A172 (cell line): ENCODE measurements at regions not wholly inside any gene's neighbourhood (a gene's known extent, or its start where the extent isn't known, plus 50 kb on each side); places are given as distances from the start of the nearest gene placed in this dataset.

Experiments
- DNase-seq: peaks from one replicate; pipeline ENCODE4 v3.0.0-alpha.2; 2015; ENCODE audit warnings: low spot score

DNA sequence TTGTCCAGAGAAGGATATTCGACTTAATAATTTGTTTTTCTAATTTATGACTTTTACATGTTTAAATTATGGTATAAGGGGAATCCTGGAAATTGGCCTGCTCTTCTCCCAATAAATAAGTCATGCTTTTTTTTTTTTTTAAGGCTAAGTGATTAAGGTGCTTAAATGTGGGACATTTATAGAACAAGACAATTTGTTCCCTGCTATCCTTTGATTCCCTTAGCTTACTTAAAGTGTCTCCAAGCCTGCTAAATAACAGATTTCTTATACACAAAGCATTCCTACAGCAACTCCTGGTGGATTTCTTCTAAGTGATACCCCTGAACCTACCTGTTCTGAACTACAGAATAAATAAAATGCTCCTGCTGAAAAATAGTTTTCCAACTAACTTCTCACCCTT is 233.0 kb upstream of the UGT8 start:
- no peak for DNase-seq

DNA sequence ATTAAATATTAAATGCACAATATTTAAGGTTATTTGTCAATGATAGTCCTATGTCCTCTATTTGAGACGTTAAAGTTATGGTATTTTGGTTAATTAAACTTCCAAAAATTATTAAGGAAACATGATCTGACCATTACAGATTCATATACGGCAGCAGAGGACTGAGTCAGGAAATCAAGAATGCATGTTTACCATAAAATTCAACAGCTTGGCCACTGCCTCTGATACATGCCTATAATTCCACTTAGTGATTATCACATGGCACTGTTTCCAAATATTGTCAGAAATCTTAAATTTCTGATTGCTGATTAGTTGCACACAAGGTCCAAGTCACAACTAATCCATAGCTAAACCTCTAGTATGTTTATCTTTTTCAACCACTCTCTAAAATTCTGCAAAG is 232.2 kb upstream of the UGT8 start:
- no peak for DNase-seq

DNA sequence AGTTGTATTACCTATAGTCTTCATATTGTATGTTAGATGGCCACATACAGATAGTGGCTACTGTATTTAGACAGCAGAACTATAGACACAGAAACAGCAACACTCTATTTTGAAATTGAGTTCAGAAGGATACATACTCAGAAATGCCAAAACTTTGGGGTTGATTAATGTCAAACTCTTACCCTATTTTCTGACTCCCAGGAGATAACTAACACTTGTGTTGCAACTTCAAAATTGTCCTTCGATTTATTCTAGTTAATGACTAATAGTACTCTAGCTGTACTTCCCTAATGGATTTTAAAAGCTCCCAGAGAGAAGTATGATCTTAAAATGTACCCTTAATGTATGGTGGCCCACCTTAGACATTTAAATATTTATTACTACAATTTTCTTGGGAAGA is 229.9 kb upstream of the UGT8 start:
- DNase-seq: no peak

DNA sequence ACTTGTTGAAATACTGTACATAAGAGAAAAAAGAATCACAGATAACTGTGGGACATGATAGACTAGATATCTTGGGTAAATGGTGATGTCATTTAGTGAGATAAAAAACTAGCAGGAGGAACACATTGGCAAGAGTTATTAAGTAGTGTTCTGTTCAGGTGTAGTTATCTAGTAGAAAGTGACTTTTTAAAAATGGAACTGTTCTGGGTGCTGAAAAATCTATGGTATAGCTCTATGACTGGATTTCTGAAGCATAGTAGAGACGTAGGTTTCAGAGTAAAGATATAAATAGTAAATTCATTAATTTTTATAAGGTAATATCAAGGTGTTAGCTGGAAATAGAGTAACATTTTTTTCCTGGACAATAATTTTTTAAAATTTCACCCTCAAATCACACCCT is 225.1 kb upstream of the UGT8 start:
- no peak for DNase-seq

DNA sequence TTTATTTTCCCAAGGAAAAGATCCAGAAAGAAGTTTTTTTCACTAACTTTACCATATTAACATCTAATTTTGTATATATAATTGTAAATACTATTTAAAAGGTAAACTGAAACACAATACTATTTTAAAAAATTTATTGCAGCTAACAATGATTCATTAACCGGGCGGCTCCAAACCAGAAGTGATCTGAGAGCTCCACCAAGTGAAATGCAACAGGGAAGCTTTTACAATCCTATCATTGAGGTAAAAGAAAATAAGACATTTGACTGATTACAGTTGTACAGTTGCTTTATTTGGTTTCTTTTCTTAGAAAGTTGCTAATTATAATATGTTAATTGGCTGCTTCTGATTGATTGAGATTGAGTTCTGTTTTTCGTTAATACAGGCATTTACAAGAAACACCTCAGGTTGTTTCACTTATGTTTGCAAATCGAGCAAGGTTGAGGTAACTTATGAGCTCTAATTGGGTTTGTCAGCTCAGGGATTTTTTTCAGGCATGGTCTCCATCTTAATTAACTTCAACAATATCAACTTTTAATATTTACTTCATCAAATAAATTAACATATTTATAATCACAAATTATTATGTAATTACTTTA is 220.2 kb upstream of the UGT8 start:
- DNase-seq: peak; percentile 28

DNA sequence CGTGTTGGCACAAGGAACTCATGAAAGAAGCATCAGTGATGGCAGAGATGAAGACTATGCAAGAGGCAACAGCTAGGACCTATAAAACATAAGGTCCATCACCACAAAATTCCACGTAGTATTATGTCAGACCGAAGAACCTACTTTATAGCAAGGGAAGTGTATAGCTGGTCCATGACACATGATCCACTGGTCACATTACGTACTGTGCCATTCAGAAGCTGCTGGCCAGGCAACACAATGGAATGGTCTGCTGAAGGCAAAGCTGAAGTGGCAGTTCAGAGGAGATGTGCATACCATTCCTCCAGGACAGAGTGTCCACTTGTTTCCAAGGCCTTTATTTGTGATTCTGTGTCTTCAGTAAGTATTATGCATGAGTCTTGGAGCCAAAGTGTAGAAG is 215.5 kb upstream of the UGT8 start:
- no peak for DNase-seq

DNA sequence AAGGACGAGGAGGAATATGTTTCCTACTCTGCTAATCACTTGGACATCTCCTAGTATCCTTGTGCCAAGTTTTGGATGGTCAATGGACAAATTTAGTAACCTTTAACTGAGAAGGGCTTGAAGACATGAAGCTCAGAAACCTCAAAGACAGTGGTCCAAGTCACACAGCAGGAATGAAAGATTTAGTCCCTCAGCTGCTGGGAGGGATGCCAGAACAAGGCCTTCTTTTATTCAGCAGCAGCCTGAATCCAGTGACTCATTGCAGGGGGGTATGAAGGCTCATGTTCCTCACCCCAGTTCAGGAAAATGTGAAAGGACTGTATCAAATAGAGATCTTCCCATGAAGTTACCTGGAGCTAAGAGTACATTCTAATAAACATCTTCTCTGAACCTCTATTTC is 214.9 kb upstream of the UGT8 start:
- peak; percentile 72 for DNase-seq

DNA sequence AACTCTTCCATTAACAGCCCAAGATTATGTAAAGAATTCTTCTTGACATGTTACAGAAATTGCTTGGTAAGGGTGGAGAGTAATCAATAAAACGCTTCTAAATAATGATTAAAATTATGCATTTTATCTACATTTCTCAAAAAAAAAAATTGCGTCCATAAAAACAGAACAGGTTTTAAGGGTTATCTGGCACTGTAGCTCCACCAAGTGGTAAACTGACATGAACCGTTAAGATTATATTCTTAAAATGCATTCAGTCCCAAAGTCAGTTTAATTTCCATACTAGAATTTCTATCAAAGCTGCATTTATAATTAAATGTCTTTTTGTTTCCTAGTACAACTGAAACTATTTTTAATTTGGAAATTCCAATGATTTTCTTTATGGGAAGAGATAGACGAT is 214.0 kb upstream of the UGT8 start:
- peak; percentile 43 for DNase-seq

DNA sequence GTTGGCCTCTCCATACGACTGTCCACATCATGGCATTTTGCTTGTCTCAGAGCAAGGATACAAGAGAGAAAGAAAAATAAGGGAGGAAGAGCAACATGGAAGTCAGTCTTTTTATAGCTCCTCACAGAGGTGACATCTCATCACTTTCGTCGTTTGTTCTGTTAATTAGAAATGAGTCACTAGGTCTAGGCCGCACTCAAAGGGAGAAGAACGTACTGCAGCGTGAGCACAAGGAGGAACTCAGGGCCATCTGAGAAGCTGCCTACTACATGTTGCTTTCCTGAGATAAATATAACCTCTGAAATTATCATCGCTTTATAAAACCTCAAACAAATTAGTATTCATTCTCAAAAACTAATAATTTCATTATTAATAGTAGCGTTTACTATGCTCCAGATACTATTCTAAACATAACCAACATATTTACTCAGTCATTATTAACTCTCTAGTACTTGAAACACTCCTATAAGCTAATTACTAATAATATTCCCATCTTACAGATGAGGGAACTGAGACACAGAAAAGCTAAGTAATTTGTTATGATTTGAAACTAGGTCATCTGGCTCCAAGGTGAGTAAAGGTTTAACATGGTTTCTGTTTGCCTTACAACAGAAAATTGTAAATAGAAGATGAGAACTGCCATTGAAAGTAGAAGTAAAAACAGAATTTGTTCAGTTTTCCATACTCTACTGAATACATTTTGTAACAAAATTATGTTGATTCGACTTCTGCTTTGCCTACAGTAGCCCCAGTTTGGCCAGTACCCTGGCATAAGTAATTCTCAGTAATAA is 213.2 kb upstream of the UGT8 start:
- DNase-seq: no peak

DNA sequence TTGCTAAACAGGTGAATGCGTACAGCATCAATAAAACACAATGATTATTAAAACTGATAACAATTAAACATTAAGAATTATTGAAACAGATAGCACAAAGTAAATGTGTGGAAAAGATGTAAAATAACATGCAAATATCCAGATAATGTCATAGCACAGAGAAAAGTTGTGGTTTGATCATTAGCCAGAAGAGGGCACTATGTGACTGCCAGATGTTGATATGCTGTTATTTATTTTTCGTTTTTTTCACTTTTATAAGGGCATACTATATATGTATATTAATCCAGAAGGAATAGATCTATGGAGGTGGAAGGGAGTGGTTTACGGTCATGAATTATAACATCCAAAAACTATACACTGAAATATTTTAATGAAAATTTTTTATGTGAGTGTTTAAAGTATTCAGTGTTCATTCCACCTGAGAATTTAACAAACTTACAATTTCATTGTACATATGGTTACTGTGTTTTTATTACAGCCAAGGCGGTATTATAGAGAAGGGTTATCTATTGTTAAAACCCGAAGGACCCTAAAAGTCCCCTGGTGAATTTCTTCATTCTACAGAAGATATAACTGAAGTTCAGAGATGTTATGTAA is 211.9 kb upstream of the UGT8 start:
- DNase-seq: peak; percentile 18

DNA sequence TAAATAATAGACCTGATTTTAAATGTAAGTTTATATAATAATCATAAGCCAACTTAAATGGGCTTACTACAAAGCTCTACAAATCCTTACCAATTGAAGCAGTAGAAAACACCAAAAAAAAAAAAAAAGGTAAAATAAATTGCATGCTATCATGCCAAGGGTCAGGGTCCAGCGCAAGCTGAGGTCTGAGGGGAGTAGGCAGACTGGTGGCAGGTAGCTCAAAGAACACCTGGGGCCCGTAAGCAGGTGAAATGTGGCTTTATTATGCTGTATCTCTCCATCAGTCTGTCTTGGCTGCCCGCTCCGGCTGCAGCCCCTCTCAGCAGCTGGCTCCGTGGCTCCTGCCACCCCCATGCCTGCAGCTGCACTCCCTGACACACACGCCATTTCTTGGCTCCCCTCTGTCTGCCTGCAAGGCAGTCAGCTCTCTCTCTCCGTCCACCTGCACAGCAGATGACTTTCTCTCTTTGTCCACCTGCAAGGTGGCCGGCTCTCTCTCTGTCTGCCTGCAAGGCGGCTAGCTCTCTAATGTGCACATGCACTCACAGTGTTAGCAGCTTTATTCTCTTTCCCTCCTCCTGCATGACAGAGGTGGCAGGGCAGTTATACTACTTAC is 209.4 kb upstream of the UGT8 start:
- DNase-seq: no peak

DNA sequence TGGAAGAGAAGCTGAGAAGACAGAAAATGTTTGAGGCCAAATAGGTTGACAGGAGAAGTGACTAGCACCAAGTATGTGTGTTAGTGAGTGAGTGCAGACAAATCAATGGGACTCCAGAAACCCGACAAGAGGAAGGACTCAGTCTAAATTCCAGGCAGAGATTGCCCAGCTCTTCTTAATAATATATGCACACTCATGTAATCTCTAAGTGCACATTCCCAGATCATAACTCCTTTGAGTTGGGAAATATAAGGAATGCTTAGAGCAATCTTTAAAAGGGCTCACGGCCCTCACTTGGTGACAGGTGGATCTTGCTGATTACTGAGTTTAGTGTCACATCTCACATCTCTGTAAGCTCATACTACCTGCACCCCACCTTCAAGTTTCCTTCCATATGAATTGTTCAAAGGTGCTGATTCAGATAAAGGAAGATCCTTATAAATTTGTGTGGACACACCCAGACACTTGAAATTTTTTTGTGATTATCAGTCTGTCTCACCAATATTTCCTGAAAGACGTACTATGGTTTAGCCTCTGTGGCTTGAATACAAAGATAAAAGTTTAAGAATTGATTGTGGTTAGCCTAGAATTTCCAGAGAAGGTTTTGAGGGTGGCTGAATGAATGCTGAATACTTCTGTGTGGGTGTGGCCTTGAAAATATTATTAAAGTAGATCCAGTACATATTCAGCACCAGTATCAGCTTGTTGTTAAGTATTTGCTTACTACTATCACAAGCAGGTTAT is 205.1 kb upstream of the UGT8 start:
- DNase-seq: no peak

DNA sequence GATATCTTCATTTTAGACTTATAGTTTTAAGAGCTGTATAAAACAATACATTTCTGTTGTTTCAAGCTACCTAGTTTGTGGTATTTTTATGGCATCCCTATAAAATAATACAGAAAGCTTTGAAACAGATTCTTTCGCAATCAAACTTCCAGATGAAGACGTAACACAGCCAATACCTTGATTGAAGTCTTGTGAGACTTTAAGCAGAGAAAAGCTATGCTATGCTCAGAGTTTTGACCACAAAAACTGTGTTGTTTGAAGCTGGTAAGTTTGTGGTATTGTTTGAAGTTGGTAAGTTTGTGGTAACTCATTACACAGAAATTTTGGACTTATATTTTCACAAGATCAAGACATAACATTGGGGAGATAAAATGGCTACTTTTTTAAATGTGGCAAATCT is 201.8 kb upstream of the UGT8 start:
- no peak for DNase-seq

DNA sequence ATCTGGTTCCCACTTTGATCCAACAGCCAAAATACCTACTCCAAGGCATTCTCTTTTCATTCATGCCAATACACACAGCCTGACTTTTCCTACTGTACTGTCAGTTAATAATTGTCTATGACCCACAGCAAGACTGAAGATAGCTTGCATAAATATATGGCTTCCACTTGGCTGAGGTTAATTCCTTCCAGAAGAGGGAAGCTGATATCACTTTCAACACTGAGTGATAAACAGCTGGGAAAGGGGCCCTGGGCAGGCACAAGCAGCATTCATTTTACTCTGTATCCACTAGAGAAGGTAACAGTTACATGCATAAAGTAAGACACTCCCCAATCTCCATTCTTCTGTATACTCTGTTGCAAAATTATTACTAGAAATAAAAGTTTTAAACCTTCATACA is 200.2 kb upstream of the UGT8 start:
- no peak for DNase-seq

DNA sequence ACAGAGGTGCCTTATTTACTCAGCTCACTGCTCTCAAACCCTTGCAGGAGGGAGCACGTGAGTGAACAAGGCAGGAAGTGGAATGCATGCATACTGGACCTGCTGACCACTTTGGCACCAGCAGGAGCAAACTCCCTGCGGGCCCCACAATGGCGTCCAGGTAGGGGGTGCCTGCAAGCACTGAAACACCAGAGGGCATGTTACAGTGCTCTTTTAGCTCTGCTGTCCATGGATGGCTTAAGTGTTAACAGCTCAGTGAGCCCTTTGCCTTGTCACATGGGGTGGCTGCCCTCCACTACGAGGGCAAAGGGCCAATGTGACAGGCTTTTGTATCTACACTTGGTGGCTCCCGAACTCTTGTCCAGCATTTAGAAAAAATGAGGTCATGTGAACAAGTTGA is 199.5 kb upstream of the UGT8 start:
- no peak for DNase-seq

DNA sequence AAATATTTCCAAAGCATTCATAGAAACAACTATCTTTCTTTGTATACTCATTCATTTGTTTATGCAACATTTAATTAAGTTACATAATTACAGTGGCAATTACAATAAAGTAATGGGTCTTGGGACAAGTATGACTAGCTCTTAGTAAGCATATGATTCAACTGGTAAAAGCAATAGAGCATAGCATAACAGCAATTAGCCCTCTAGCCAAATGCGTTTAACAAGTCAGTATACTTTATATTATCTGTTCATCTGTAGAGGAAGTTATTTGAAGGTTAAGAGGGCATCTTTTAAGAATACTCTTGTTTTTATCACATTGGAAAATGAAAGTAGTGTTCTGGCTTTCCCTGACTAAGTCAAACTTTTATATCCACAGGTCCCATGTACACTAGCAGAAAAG is 198.1 kb upstream of the UGT8 start:
- DNase-seq: peak; percentile 48

DNA sequence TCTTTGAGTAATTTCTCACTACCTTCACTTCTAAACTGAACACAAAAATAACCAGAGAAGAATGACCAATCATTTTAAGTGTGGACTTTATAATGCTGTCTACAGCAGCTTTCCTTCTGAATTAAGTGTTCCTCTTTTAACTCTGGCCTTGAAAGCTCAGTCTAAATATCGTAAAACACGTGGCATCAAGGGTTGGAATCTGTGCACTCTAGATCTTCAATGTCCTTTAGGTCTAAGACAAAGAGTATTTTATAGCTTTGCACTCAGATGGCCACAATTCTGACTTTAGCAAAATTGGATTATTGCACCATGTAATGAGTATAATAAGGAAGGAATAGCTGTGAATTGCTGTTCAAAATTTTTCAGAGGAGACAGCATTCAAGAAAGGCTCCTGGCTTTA is 197.1 kb upstream of the UGT8 start:
- DNase-seq: no peak

DNA sequence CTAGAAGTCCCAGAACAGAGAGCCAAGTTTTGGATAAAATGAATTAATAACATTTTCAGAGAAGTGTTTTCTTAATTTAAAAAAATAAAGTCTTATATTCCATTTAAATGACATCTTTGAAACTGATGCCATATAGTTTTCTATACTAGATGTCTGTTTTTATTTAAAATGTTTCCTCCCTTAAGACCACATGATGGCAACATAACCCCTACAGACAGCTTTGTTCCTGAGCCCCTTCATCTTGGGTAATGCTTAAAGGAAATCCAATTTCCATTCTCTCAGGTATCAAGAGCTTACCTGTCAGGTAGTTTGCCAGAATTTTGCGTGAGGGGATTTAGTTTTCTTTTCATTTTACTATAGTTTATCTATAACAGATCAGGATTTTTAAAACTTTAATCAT is 181.4 kb upstream of the UGT8 start:
- no peak for DNase-seq

DNA sequence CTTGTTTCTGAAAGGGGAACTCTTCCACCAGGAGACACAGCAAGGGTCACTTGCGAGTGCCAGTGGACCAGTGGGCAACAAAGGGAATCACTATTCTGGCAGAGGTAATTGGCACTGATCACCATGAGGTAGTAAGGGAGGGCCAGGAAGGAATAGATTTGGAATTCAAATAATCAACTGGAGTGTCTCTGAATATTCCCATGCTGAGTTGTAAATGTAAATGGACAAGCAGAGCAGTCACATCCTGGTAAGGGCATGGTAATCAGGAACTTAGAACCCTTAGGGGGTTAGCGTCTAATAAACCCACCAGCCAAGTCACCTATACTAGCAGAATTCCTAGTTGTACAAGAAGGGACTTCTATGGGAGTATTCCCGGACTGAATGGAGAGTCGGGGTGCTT is 178.5 kb upstream of the UGT8 start:
- DNase-seq: no peak

DNA sequence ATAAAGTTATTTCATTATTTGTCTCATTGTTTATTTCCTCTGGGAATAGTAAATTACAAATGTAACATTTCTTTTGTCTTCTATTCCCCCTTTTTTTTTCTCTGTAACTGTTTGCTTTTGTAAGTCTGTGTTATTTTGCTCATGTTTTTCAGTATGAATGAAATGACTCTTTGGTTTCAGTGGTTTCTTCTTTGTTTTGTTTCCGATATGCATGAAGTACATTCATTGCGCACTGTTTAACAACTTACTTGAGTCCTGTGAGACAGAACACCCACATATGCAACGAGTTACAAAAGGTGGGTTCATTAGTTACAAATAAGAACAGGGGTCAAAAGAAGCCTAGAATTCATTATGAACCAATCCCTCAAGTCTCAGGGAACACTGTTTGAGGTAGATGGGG is 175.0 kb upstream of the UGT8 start:
- no peak for DNase-seq

DNA sequence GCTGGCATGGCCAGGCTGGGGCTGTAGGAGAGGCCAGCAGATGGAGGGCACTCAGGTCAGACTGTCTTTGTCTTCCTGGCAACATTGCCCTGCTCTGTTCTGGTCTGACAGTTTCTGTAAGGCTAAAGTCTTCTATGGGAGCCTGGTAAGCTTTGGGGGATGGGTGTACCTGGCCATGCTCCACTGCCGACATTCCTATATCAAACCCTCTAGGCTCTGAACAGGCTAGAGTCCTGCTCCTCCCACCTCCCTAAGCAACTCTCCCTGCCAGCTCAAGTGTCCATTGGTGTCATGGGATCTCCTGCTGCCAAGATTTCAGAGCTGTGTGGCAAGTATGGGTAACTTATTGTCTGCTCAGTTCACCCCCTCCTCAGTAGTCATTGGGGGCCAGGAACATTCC is 163.5 kb upstream of the UGT8 start:
- no peak for DNase-seq

DNA sequence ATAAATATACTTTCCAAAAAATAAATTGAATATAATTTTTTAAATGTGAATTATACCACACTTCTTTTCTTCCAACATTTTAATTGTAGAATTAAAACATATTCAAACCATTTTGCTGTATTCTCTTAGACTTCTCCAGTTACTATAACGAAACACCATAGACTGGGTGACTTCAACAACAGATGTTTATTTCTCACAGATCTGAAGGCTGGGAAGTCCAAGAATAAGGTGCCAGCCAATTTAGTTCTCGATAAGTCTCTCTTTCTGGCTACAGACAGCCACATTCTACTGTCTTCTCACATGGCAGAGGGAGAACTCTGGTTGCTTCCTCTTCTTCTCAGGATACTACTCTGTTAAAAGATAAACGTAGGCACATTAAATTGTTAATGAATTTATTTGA is 155.8 kb upstream of the UGT8 start:
- no peak for DNase-seq
